Mesenchymal stem cell (in vitro differentiated cells and primary cell): ENCODE measurements at regions not wholly inside any gene's neighbourhood (a gene's known extent, or its start where the extent isn't known, plus 50 kb on each side); places are given as distances from the start of the nearest gene placed in this dataset.

Source experiments
- DNase-seq: peaks from one replicate; pipeline ENCODE4 v3.0.0-alpha.2; 2013
- H2AFZ ChIP-seq: one replicate; pipeline ENCODE4 v1.6.1; 2013; ENCODE audit warnings: low read depth, mild to moderate bottlenecking, control low read depth, inconsistent platforms, low read length, moderate library complexity
- H2AK5ac ChIP-seq: 2 replicates; pipeline ENCODE4 v1.6.1; 2013; ENCODE audit warnings: low read length, moderate library complexity, mild to moderate bottlenecking, inconsistent platforms; ENCODE audit not compliant: severe bottlenecking
- H2BK120ac ChIP-seq: one replicate; pipeline ENCODE4 v1.6.1; 2013; ENCODE audit warnings: low read depth, mild to moderate bottlenecking, inconsistent platforms, low read length, moderate library complexity
- H2BK12ac ChIP-seq, 2 experiments: one replicate each; pipeline ENCODE4 v1.6.1; 2013; ENCODE audit warnings: inconsistent platforms in 2 of 2, low read length in 2 of 2, mild to moderate bottlenecking in 2 of 2, moderate library complexity in 2 of 2, control low read depth in 1 of 2
- H2BK15ac ChIP-seq: one replicate; pipeline ENCODE4 v1.6.1; 2013; ENCODE audit warnings: mild to moderate bottlenecking, low read depth, inconsistent platforms; ENCODE audit not compliant: poor library complexity, severe bottlenecking
- H2BK5ac ChIP-seq: 2 replicates; pipeline ENCODE4 v1.6.1; 2013; ENCODE audit warnings: low read depth, mild to moderate bottlenecking, low read length, control low read depth, inconsistent platforms; ENCODE audit not compliant: poor library complexity, severe bottlenecking
- H3K14ac ChIP-seq, 2 experiments: one replicate each; pipeline ENCODE4 v1.6.1; 2013; ENCODE audit warnings: inconsistent platforms in 2 of 2, low read length in 2 of 2, control low read depth in 1 of 2, mild to moderate bottlenecking in 1 of 2, moderate library complexity in 1 of 2
- H3K18ac ChIP-seq, 2 experiments: one replicate each; pipeline ENCODE4 v1.6.1; 2013; ENCODE audit warnings: inconsistent platforms in 2 of 2, low read length in 2 of 2, control low read depth in 1 of 2, low read depth in 1 of 2, mild to moderate bottlenecking in 1 of 2
- H3K23ac ChIP-seq, 2 experiments: one replicate each; pipeline ENCODE4 v1.6.1; 2013; ENCODE audit warnings: inconsistent platforms in 2 of 2, low read length in 2 of 2, mild to moderate bottlenecking in 2 of 2, moderate library complexity in 2 of 2, control low read depth in 1 of 2
- H3K27ac ChIP-seq: 2 replicates; pipeline ENCODE4 v1.5.1; 2013; ENCODE audit warnings: mild to moderate bottlenecking, moderate library complexity, low read length, control low read depth, inconsistent platforms; ENCODE audit not compliant: poor library complexity, severe bottlenecking
- H3K27me3 ChIP-seq, 2 experiments: 2 replicates each; pipeline versions ENCODE4 v1.6.1 to v1.7.0; 2013; ENCODE audit warnings: low read length in 2 of 2, mild to moderate bottlenecking in 2 of 2, moderate library complexity in 2 of 2, control low read depth in 1 of 2, inconsistent platforms in 1 of 2; ENCODE audit not compliant: control insufficient read depth in 1 of 2, insufficient read depth in 1 of 2
- H3K36me3 ChIP-seq, 2 experiments: 2 replicates each; pipeline versions ENCODE4 v1.6.1 to v1.7.0; 2013; ENCODE audit warnings: low read length in 2 of 2, control low read depth in 1 of 2, inconsistent platforms in 1 of 2, low read depth in 1 of 2, mild to moderate bottlenecking in 1 of 2; ENCODE audit not compliant: insufficient read depth in 2 of 2, control insufficient read depth in 1 of 2
- H3K4ac ChIP-seq, 2 experiments: one replicate each; pipeline ENCODE4 v1.6.1; 2013; ENCODE audit warnings: inconsistent platforms in 2 of 2, low read length in 2 of 2, mild to moderate bottlenecking in 2 of 2, moderate library complexity in 2 of 2, control low read depth in 1 of 2, low read depth in 1 of 2
- H3K4me1 ChIP-seq: 2 replicates; pipeline ENCODE4 v1.6.1; 2013; ENCODE audit warnings: low read depth, low read length, control low read depth; ENCODE audit not compliant: control insufficient read depth, insufficient read depth
- H3K4me2 ChIP-seq: 2 replicates; pipeline ENCODE4 v1.6.1; 2013; ENCODE audit warnings: low read length, mild to moderate bottlenecking, inconsistent platforms; ENCODE audit not compliant: poor library complexity, severe bottlenecking
- H3K4me3 ChIP-seq, 2 experiments: 2 replicates each; pipeline versions ENCODE4 v1.5.1 to v1.7.0; 2013; ENCODE audit warnings: low read length in 2 of 2, mild to moderate bottlenecking in 2 of 2, control low read depth in 1 of 2, low read depth in 1 of 2; ENCODE audit not compliant: insufficient read depth in 1 of 2
- H3K79me1 ChIP-seq: replicated peaks from 2 replicates; pipeline ENCODE4 v1.6.1; 2013; ENCODE audit warnings: mild to moderate bottlenecking, control low read depth, low read length, inconsistent platforms; ENCODE audit not compliant: poor library complexity, severe bottlenecking
- H3K9ac ChIP-seq: 2 replicates; pipeline ENCODE4 v1.7.0; 2013; ENCODE audit warnings: mild to moderate bottlenecking, low read length, moderate library complexity
- H3K9me3 ChIP-seq: 2 replicates; pipeline ENCODE4 v1.7.0; 2013; ENCODE audit warnings: mild to moderate bottlenecking, low read length; ENCODE audit not compliant: control insufficient read depth
- H4K8ac ChIP-seq: one replicate; pipeline ENCODE4 v1.6.1; 2013; ENCODE audit warnings: inconsistent platforms, mild to moderate bottlenecking, low read length, moderate library complexity
- H4K91ac ChIP-seq: one replicate; pipeline ENCODE4 v1.6.1; 2013; ENCODE audit warnings: mild to moderate bottlenecking, low read length, inconsistent platforms
- WGBS: methylation state at CpG from one replicate; pipeline ENCODE4 v1.1.7; 2013; ENCODE audit warnings: mixed read lengths; 5-methylcytosine and 5-hydroxymethylcytosine counted together

- Histone ChIP-seq H3K36me3 (no peaks in the 10 kb centered on the region), H3K23ac (no peak overlapping the region), H2AK5ac (no peak overlapping the region), H4K91ac (no peak overlapping the region), H3K4ac (no peak overlapping the region), H3K9ac (no peak overlapping the region), H3K27ac (no peak overlapping the region), H3K79me1 (no peaks in the 10 kb centered on the region), H3K4me2 (no peak overlapping the region), H2BK12ac (no peak overlapping the region), H3K14ac (no peak overlapping the region), H3K9me3 (peaks cover 4% of the 10 kb centered on the region), H2BK15ac (no peak overlapping the region), H3K4me1 (no peaks in the 10 kb centered on the region), H4K8ac (no peak overlapping the region), H3K4me3 (no peak overlapping the region), H3K18ac (no peak overlapping the region), H3K27me3 (no peaks in the 10 kb centered on the region), H2AFZ (no peak overlapping the region), H2BK120ac (no peak overlapping the region), H2BK5ac (no peak overlapping the region)
- DNase-seq = no peak
- WGBS = 66% methylated on average over 7 of the region's 7 CpGs
These were observed 279.1 kb upstream of the DMAC1 start for GRCh38 chr9:8078641-8079140.

GRCh38 chr9:8074713-8075286 is 275.2 kb upstream of the DMAC1 start:
- WGBS = 89% methylated on average over 4 of the region's 6 CpGs
- Histone ChIP-seq H3K27me3 (no peaks in the 10 kb centered on the region), H2BK120ac (no peak overlapping the region), H2AK5ac (no peak overlapping the region), H3K4ac (no peak overlapping the region), H4K8ac (no peak overlapping the region), H3K36me3 (no peaks in the 10 kb centered on the region), H3K4me3 (no peak overlapping the region), H3K9me3 (peaks cover under 1% of the 10 kb centered on the region), H2BK12ac (no peak overlapping the region), H3K79me1 (no peaks in the 10 kb centered on the region), H3K18ac (no peak overlapping the region), H2AFZ (no peak overlapping the region), H3K14ac (no peak overlapping the region), H3K4me2 (no peak overlapping the region), H2BK15ac (no peak overlapping the region), H3K27ac (no peak overlapping the region), H4K91ac (no peak overlapping the region), H3K9ac (no peak overlapping the region), H3K4me1 (no peaks in the 10 kb centered on the region), H3K23ac (no peak overlapping the region), H2BK5ac (no peak overlapping the region)
- DNase-seq = no peak

- no peak overlapping the region for H3K18ac ChIP-seq
- DNase-seq = no peak
- no peak overlapping the region for H3K4me2 ChIP-seq
- H3K79me1 ChIP-seq = no peaks in the 10 kb centered on the region
- no peaks in the 10 kb centered on the region for H3K36me3 ChIP-seq
- H3K23ac ChIP-seq = no peak overlapping the region
- 52% methylated on average over 3 of the region's 4 CpGs for WGBS
- H3K4me3 ChIP-seq = no peak overlapping the region
- no peak overlapping the region for H3K14ac ChIP-seq
- H3K4ac ChIP-seq = no peak overlapping the region
- no peak overlapping the region for H4K91ac ChIP-seq
- no peak overlapping the region for H2BK12ac ChIP-seq
- H3K4me1 ChIP-seq = no peaks in the 10 kb centered on the region
- no peak overlapping the region for H3K27ac ChIP-seq
- H2AK5ac ChIP-seq = no peak overlapping the region
- H3K27me3 ChIP-seq = no peaks in the 10 kb centered on the region
- H2BK5ac ChIP-seq = no peak overlapping the region
- H4K8ac ChIP-seq = no peak overlapping the region
- no peak overlapping the region for H2BK120ac ChIP-seq
- H2BK15ac ChIP-seq = no peak overlapping the region
- H3K9ac ChIP-seq = no peak overlapping the region
- H3K9me3 ChIP-seq = peaks cover 8% of the 10 kb centered on the region
- no peak overlapping the region for H2AFZ ChIP-seq
These were observed 271.8 kb upstream of the DMAC1 start for GRCh38 chr9:8071445-8071798.

- no peak overlapping the region for H3K9ac ChIP-seq
- H4K8ac ChIP-seq = no peak overlapping the region
- H3K4me2 ChIP-seq = no peak overlapping the region
- H3K4me3 ChIP-seq = no peak overlapping the region
- H3K14ac ChIP-seq = no peak overlapping the region
- H3K23ac ChIP-seq = no peak overlapping the region
- H3K27me3 ChIP-seq = no peaks in the 10 kb centered on the region
- H3K36me3 ChIP-seq = no peaks in the 10 kb centered on the region
- no peak overlapping the region for H3K18ac ChIP-seq
- no peak overlapping the region for H3K4ac ChIP-seq
- H2AFZ ChIP-seq = no peak overlapping the region
- H3K27ac ChIP-seq = no peak overlapping the region
- no peak overlapping the region for H2BK5ac ChIP-seq
- no peak overlapping the region for H4K91ac ChIP-seq
- H2BK120ac ChIP-seq = no peak overlapping the region
- H3K79me1 ChIP-seq = no peaks in the 10 kb centered on the region
- no peak for DNase-seq
- H2BK12ac ChIP-seq = no peak overlapping the region
- H3K4me1 ChIP-seq = no peaks in the 10 kb centered on the region
- peaks cover 8% of the 10 kb centered on the region for H3K9me3 ChIP-seq
- no peak overlapping the region for H2AK5ac ChIP-seq
- WGBS = 64% methylated on average over 5 of the region's 5 CpGs
- no peak overlapping the region for H2BK15ac ChIP-seq
These were observed 271.3 kb upstream of the DMAC1 start for GRCh38 chr9:8070779-8071444.
